ENCODE measurements at regions not wholly inside any gene's neighbourhood (a gene's known extent, or its start where the extent isn't known, plus 50 kb on each side); places are given as distances from the start of the nearest gene placed in this dataset.
A peak's percentile ranks its signal among the peaks of the same experiment; 100 is the strongest.
"Not testable (repeated sequence)": the region's sequence is repeated elsewhere in the genome, so short reads cannot be mapped to it uniquely, and the experiment has no call there.

GRCh38 chr4:14358544-14359160 lies 643.6 kb upstream of the CPEB2 start:
- H3K4me1 ChIP-seq (ENCODE audit: control insufficient read depth, insufficient read depth, low read length); H3K27ac ChIP-seq (ENCODE audit: low read length); H3K9me3 ChIP-seq (ENCODE audit: control insufficient read depth, low read depth, low read length); H3K27me3 ChIP-seq (ENCODE audit: control insufficient read depth, insufficient read depth, low read length); H3K4me3 ChIP-seq (ENCODE audit: low read length); H3K36me3 ChIP-seq (ENCODE audit: control insufficient read depth, insufficient read depth, low read length); DNase-seq: not testable (repeated sequence)
- no CpG with 5 or more reads among the region's 34 CpGs for WGBS (ENCODE audit: insufficient coverage, low lambda C conversion rate)

GRCh38 chr4:14359991-14360390 lies 642.3 kb upstream of the CPEB2 start:
- DNase-seq = no peak
- Histone ChIP-seq H3K9me3 (ENCODE audit: control insufficient read depth, low read depth, low read length) (peaks cover 6% of the 10 kb centered on the region), H3K27me3 (ENCODE audit: control insufficient read depth, insufficient read depth, low read length) (no peaks in the 10 kb centered on the region), H3K36me3 (ENCODE audit: control insufficient read depth, insufficient read depth, low read length) (no peaks in the 10 kb centered on the region), H3K27ac (ENCODE audit: low read length) (no peak overlapping the region), H3K4me3 (ENCODE audit: low read length) (no peak overlapping the region), H3K4me1 (ENCODE audit: control insufficient read depth, insufficient read depth, low read length) (no peaks in the 10 kb centered on the region)
- no CpG with 5 or more reads among the region's 4 CpGs for WGBS (ENCODE audit: insufficient coverage, low lambda C conversion rate)

- no peaks in the 10 kb centered on the region for H3K36me3 ChIP-seq (ENCODE audit: control insufficient read depth, insufficient read depth, low read length)
- H3K9me3 ChIP-seq (ENCODE audit: control insufficient read depth, low read depth, low read length) = peaks cover 6% of the 10 kb centered on the region
- H3K27me3 ChIP-seq (ENCODE audit: control insufficient read depth, insufficient read depth, low read length) = no peaks in the 10 kb centered on the region
- peak in 1 of 2 donors; percentile 14 for DNase-seq
- H3K4me1 ChIP-seq (ENCODE audit: control insufficient read depth, insufficient read depth, low read length) = no peaks in the 10 kb centered on the region
- 90% methylated on average over 2 of the region's 3 CpGs for WGBS (ENCODE audit: insufficient coverage, low lambda C conversion rate)
- H3K27ac ChIP-seq (ENCODE audit: low read length) = no peak overlapping the region
- no peak overlapping the region for H3K4me3 ChIP-seq (ENCODE audit: low read length)
Measured at GRCh38 chr4:14361084-14361483, 641.2 kb upstream of the CPEB2 start.

- H3K9me3 ChIP-seq (ENCODE audit: control insufficient read depth, low read depth, low read length) = peaks cover 6% of the 10 kb centered on the region
- H3K4me3 ChIP-seq (ENCODE audit: low read length) = no peak overlapping the region
- H3K36me3 ChIP-seq (ENCODE audit: control insufficient read depth, insufficient read depth, low read length) = no peaks in the 10 kb centered on the region
- H3K4me1 ChIP-seq (ENCODE audit: control insufficient read depth, insufficient read depth, low read length) = no peaks in the 10 kb centered on the region
- no peak for DNase-seq
- no peak overlapping the region for H3K27ac ChIP-seq (ENCODE audit: low read length)
- no peaks in the 10 kb centered on the region for H3K27me3 ChIP-seq (ENCODE audit: control insufficient read depth, insufficient read depth, low read length)
Measured at GRCh38 chr4:14362385-14362784, 639.9 kb upstream of the CPEB2 start.

DNA sequence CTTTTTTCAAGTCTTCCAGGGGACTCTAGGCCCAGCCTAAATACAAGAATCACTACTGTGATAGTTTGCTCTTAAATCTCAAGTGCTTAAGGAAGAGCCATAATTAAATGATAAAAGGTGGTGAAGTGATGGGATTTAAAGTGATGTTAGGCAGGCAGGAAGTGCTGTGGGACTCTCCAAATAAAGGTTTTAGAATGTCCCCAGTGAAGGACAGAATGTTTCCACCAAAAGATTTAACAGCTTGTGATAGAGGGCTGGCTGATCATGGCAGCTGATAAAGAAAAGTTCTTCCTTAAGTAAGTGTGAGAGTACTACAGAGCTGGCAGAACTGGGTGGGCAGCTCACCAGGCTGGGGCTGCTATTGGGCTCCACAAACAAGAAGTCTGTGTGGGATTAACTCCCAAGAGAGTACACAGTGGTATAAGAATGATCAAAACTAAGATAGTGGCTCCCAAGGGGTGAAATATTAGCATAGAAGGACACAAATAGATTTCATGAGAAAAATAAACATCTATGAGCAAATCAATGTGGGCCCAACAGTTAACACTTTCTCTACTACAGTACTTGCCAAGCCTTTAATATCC lies 637.2 kb upstream of the CPEB2 start:
- no peak overlapping the region for H3K27ac ChIP-seq (ENCODE audit: low read length)
- H3K36me3 ChIP-seq (ENCODE audit: control insufficient read depth, insufficient read depth, low read length) = no peaks in the 10 kb centered on the region
- H3K9me3 ChIP-seq (ENCODE audit: control insufficient read depth, low read depth, low read length) = no peaks in the 10 kb centered on the region
- no peak overlapping the region for H3K4me3 ChIP-seq (ENCODE audit: low read length)
- H3K27me3 ChIP-seq (ENCODE audit: control insufficient read depth, insufficient read depth, low read length) = no peaks in the 10 kb centered on the region
- no peaks in the 10 kb centered on the region for H3K4me1 ChIP-seq (ENCODE audit: control insufficient read depth, insufficient read depth, low read length)
- DNase-seq = no peak

GRCh38 chr4:14368391-14368790 lies 633.9 kb upstream of the CPEB2 start:
- DNase-seq = no peak
- no peak overlapping the region for H3K4me3 ChIP-seq (ENCODE audit: low read length)
- WGBS (ENCODE audit: insufficient coverage, low lambda C conversion rate) = no CpG with 5 or more reads among the region's 4 CpGs

DNA sequence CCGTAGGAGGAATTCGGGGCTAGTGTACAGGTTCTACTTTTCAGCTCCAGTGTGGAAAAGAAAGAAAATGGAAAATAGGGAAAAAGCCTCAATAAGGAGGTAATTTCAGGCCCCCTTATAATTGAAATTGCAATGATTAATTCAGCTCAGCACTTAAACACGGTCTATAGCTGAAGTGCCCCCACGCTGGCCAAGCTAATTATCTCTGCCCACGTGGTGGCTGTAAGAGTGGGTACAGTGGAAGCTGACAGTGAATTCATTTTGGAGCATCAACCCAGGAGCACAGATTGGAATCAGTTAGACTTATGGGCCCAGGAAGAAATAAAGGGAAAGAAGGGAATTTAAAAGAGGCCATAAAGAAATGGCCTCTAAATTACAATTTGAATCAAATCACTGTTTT lies 631.1 kb upstream of the CPEB2 start:
- Histone ChIP-seq H3K4me1 (ENCODE audit: control insufficient read depth, insufficient read depth, low read length) (no peaks in the 10 kb centered on the region), H3K27ac (ENCODE audit: low read length) (no peak overlapping the region), H3K9me3 (ENCODE audit: control insufficient read depth, low read depth, low read length) (no peaks in the 10 kb centered on the region), H3K4me3 (ENCODE audit: low read length) (no peak overlapping the region), H3K27me3 (ENCODE audit: control insufficient read depth, insufficient read depth, low read length) (no peaks in the 10 kb centered on the region), H3K36me3 (ENCODE audit: control insufficient read depth, insufficient read depth, low read length) (no peaks in the 10 kb centered on the region)
- DNase-seq = no peak
- WGBS (ENCODE audit: insufficient coverage, low lambda C conversion rate) = no CpG with 5 or more reads among the region's 5 CpGs

More at GRCh38 chr4:14368391-14368790, 633.9 kb upstream of the CPEB2 start:
- no peaks in the 10 kb centered on the region for H3K27me3 ChIP-seq (ENCODE audit: control insufficient read depth, insufficient read depth, low read length)
- no peaks in the 10 kb centered on the region for H3K9me3 ChIP-seq (ENCODE audit: control insufficient read depth, low read depth, low read length)
- H3K36me3 ChIP-seq (ENCODE audit: control insufficient read depth, insufficient read depth, low read length) = no peaks in the 10 kb centered on the region
- no peak overlapping the region for H3K27ac ChIP-seq (ENCODE audit: low read length)
- H3K4me1 ChIP-seq (ENCODE audit: control insufficient read depth, insufficient read depth, low read length) = no peaks in the 10 kb centered on the region

DNA sequence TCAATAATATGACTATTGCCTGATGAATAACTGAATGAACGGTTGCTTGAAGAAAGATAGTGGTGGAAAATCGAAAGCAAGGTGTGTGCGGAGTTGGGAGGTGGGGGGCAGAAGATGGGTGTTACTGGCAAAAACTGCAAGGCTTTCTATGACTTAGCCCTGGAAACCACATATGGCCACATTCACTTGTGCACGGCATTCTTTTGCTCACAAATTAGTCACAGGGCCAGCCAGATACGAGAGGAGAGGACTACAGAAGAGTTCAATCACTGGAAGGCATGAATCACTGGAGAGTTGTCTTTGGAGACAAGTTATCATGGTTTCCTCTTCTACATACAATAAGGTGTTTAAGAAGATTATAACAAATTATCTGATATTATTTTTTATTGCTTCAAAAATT lies 626.5 kb upstream of the CPEB2 start:
- Histone ChIP-seq H3K27me3 (ENCODE audit: control insufficient read depth, insufficient read depth, low read length) (no peaks in the 10 kb centered on the region), H3K9me3 (ENCODE audit: control insufficient read depth, low read depth, low read length) (no peaks in the 10 kb centered on the region), H3K4me3 (ENCODE audit: low read length) (no peak overlapping the region), H3K4me1 (ENCODE audit: control insufficient read depth, insufficient read depth, low read length) (no peaks in the 10 kb centered on the region), H3K36me3 (ENCODE audit: control insufficient read depth, insufficient read depth, low read length) (no peaks in the 10 kb centered on the region), H3K27ac (ENCODE audit: low read length) (no peak overlapping the region)
- WGBS (ENCODE audit: insufficient coverage, low lambda C conversion rate) = no CpG with 5 or more reads among the region's 5 CpGs
- no peak for DNase-seq

DNA sequence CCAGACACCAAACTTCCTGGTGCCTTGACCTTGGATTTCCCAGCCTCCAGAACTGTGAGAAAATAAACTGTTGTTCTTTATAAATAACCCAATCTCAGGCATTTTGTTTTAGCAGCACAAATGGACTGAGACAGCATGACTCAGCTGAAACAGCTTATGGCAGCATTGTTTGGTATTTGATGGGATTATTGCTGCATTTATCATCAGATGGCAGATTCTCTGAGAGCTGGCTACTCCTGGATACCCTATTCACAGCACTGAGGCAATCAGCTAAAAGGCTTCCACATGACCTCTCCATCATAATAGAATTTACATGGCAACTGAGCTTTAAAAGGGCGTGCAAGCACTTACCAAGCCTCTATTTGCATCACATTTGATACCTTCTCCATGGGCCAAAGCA lies 623.1 kb upstream of the CPEB2 start:
- no peak overlapping the region for H3K27ac ChIP-seq (ENCODE audit: low read length)
- no peaks in the 10 kb centered on the region for H3K9me3 ChIP-seq (ENCODE audit: control insufficient read depth, low read depth, low read length)
- H3K27me3 ChIP-seq (ENCODE audit: control insufficient read depth, insufficient read depth, low read length) = no peaks in the 10 kb centered on the region
- WGBS (ENCODE audit: insufficient coverage, low lambda C conversion rate) = no CpG with 5 or more reads among the region's 1 CpG
- no peak overlapping the region for H3K4me3 ChIP-seq (ENCODE audit: low read length)
- H3K36me3 ChIP-seq (ENCODE audit: control insufficient read depth, insufficient read depth, low read length) = no peaks in the 10 kb centered on the region
- H3K4me1 ChIP-seq (ENCODE audit: control insufficient read depth, insufficient read depth, low read length) = no peaks in the 10 kb centered on the region
- DNase-seq = no peak

DNA sequence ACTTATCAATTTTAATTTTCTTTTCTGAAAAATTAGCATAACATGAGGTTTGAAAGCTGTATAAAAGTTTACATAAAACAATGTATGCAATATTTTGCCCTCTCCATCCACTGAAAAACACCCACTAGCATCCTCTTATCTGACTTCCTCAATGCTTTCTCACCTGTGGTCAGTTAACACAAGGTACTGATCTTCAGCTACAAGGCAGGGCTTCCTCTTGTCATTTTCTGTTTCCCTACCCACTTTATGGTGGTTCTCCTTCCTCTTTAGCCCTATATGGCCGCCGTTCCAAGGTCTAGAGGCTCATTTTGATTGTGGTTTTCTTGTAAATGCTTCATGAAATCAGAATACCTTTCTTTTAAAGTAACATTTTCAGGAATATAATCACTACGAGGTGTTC lies 618.6 kb upstream of the CPEB2 start:
- Histone ChIP-seq H3K9me3 (ENCODE audit: control insufficient read depth, low read depth, low read length) (no peaks in the 10 kb centered on the region), H3K4me3 (ENCODE audit: low read length) (no peak overlapping the region), H3K36me3 (ENCODE audit: control insufficient read depth, insufficient read depth, low read length) (no peaks in the 10 kb centered on the region), H3K27ac (ENCODE audit: low read length) (no peak overlapping the region), H3K27me3 (ENCODE audit: control insufficient read depth, insufficient read depth, low read length) (no peaks in the 10 kb centered on the region), H3K4me1 (ENCODE audit: control insufficient read depth, insufficient read depth, low read length) (peaks cover 5% of the 10 kb centered on the region)
- 92% methylated on average over 2 of the region's 3 CpGs for WGBS (ENCODE audit: insufficient coverage, low lambda C conversion rate)
- no peak for DNase-seq

GRCh38 chr4:14384824-14385223 lies 617.5 kb upstream of the CPEB2 start:
- Histone ChIP-seq H3K27me3 (ENCODE audit: control insufficient read depth, insufficient read depth, low read length) (no peaks in the 10 kb centered on the region), H3K9me3 (ENCODE audit: control insufficient read depth, low read depth, low read length) (no peaks in the 10 kb centered on the region), H3K36me3 (ENCODE audit: control insufficient read depth, insufficient read depth, low read length) (no peaks in the 10 kb centered on the region), H3K27ac (ENCODE audit: low read length) (no peak overlapping the region), H3K4me3 (ENCODE audit: low read length) (no peak overlapping the region), H3K4me1 (ENCODE audit: control insufficient read depth, insufficient read depth, low read length) (peaks cover 5% of the 10 kb centered on the region)
- DNase-seq = no peak
- 100% methylated on average over 1 of the region's 1 CpG for WGBS (ENCODE audit: insufficient coverage, low lambda C conversion rate)
